ENCODE measurements at regions not wholly inside any gene's neighbourhood (a gene's known extent, or its start where the extent isn't known, plus 50 kb on each side); places are given as distances from the start of the nearest gene placed in this dataset.
"Not testable (repeated sequence)": the region's sequence is repeated elsewhere in the genome, so short reads cannot be mapped to it uniquely, and the experiment has no call there.

DNA sequence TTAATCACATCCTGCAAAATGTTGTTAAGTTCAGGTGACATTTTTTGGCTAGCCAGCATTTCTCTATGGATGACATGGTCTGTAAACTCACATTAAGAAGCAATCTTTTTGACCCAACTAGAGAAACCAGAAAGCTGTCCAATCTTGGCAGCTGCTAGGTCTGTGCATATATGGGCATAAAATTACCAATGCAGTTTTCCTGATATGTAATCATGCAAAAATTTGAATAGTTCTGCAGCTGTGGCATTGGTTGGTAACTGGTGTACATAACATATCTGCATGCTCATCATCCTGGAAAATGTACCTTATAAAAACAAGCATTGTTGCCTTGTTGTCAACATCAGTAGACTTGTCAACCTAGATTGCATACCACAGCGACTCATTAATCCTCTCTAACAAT, 620.0 kb upstream of the LRFN5 start:
- no peak for DNase-seq (ENCODE audit: low read depth)
- no peak overlapping the region for H3K4me3 ChIP-seq (ENCODE audit: low read depth, low read length)
- TF ChIP-seq CTCF (conservative IDR thresholded peaks at IDR 0.05; ENCODE audit: low read depth, low read length): no peak

GRCh38 chr14:40985584-40985983, 621.1 kb upstream of the LRFN5 start:
- TF ChIP-seq CTCF (conservative IDR thresholded peaks at IDR 0.05; ENCODE audit: low read depth, low read length): no peak
- H3K4me3 ChIP-seq (ENCODE audit: low read depth, low read length): no peak overlapping the region
- DNase-seq (ENCODE audit: low read depth): no peak

GRCh38 chr14:40983604-40984003, 623.1 kb upstream of the LRFN5 start:
- TF ChIP-seq CTCF (conservative IDR thresholded peaks at IDR 0.05; ENCODE audit: low read depth, low read length): no peak
- DNase-seq (ENCODE audit: low read depth): peak; percentile 13
- H3K4me3 ChIP-seq (ENCODE audit: low read depth, low read length): no peak overlapping the region

GRCh38 chr14:40981247-40981646, 625.4 kb upstream of the LRFN5 start:
- DNase-seq (ENCODE audit: low read depth): no peak
- no peak for TF ChIP-seq CTCF (conservative IDR thresholded peaks at IDR 0.05; ENCODE audit: low read depth, low read length)
- H3K4me3 ChIP-seq (ENCODE audit: low read depth, low read length): no peak overlapping the region

DNA sequence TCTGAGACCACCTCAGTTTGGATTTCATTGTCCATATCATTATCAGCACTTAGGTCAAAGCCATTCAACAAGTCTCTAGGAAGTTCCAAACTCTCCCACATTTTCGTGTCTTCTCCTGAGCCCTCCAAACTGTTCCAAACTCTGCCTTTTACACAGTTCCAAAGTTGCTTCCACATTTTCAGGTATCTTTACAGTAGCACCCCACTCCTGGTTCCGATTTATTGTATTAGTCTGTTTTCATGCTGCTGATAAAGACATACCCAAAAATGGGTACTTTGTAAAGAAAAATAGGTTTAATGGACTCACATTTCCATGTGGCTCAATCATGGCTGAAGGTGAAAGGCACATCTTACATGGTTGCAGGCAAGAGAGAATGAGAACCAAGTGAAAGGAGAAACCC, 646.4 kb upstream of the LRFN5 start:
- H3K4me3 ChIP-seq (ENCODE audit: low read depth, low read length); DNase-seq (ENCODE audit: low read depth): not testable (repeated sequence)

GRCh38 chr14:40955131-40955505, 651.6 kb upstream of the LRFN5 start:
- DNase-seq (ENCODE audit: low read depth): no peak
- no peak for TF ChIP-seq CTCF (conservative IDR thresholded peaks at IDR 0.05; ENCODE audit: low read depth, low read length)
- H3K4me3 ChIP-seq (ENCODE audit: low read depth, low read length): no peak overlapping the region

DNA sequence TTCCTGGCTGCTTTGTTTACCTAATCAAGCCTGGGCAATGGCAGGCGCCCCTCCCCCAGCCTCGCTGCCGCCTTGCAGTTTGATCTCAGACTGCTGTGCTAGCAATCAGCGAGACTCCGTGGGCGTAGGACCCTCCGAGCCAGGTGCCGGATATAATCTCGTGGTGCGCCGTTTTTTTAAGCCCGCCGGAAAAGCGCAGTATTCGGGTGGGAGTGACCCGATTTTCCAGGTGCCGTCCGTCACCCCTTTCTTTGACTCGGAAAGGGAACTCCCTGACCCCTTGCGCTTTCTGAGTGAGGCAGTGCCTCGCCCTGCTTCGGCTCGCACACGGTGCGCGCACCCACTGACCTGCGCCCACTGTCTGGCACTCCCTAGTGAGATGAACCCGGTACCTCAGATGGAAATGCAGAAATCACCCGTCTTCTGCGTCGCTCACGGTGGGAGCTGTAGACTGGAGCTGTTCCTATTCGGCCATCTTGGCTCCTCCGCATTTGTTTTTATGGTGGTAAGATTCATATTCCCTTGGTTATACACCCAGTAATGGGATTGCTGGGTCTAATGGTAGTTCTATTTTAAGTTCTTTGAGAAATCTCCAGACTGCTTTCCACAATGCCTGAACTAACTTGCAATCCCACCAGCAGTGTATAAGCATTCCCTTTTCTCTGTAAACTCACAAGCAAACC, 652.1 kb upstream of the LRFN5 start:
- not testable (repeated sequence) for DNase-seq (ENCODE audit: low read depth)

GRCh38 chr14:40944521-40944920, 662.2 kb upstream of the LRFN5 start:
- no peak for DNase-seq (ENCODE audit: low read depth)
- TF ChIP-seq CTCF (conservative IDR thresholded peaks at IDR 0.05; ENCODE audit: low read depth, low read length): no peak
- H3K4me3 ChIP-seq (ENCODE audit: low read depth, low read length): no peak overlapping the region

More for the DNA sequence above, 652.1 kb upstream of the LRFN5 start:
- not testable (repeated sequence) for H3K4me3 ChIP-seq (ENCODE audit: low read depth, low read length)
